H9 (cell line): ENCODE measurements at regions not wholly inside any gene's neighbourhood (a gene's known extent, or its start where the extent isn't known, plus 50 kb on each side); places are given as distances from the start of the nearest gene placed in this dataset.

Experiments
- DNase-seq: peaks from one replicate; pipeline ENCODE4 v3.0.0-alpha.2; 2017
- H2AFZ ChIP-seq: one replicate; pipeline ENCODE4 v1.6.1; 2013; ENCODE audit warnings: mild to moderate bottlenecking, low read length, control low read depth, moderate library complexity
- H2AK5ac ChIP-seq: 2 replicates; pipeline ENCODE4 v1.6.1; 2013; ENCODE audit warnings: low read length, control low read depth, mixed read lengths; ENCODE audit not compliant: insufficient read length
- H2BK120ac ChIP-seq: one replicate; pipeline ENCODE4 v1.6.1; 2013; ENCODE audit warnings: low read depth, mild to moderate bottlenecking, low read length, control low read depth, inconsistent platforms; ENCODE audit not compliant: poor library complexity, severe bottlenecking
- H2BK12ac ChIP-seq: 2 replicates; pipeline ENCODE4 v1.6.1; 2013; ENCODE audit warnings: low read length, control low read depth, mixed read lengths, low read depth; ENCODE audit not compliant: insufficient read length
- H2BK15ac ChIP-seq: 2 replicates; pipeline ENCODE4 v1.6.1; 2013; ENCODE audit warnings: low read depth, low read length, control low read depth
- H2BK20ac ChIP-seq: one replicate; pipeline ENCODE4 v1.6.1; 2013; ENCODE audit warnings: low read depth, mild to moderate bottlenecking, low read length, control low read depth, inconsistent platforms; ENCODE audit not compliant: poor library complexity, severe bottlenecking
- H2BK5ac ChIP-seq: 2 replicates; pipeline ENCODE4 v1.6.1; 2013; ENCODE audit warnings: low read length, control low read depth, mixed read lengths; ENCODE audit not compliant: insufficient read length
- H3K14ac ChIP-seq: 2 replicates; pipeline ENCODE4 v1.6.1; 2013; ENCODE audit warnings: low read length, control low read depth; ENCODE audit not compliant: insufficient read depth
- H3K18ac ChIP-seq: 2 replicates; pipeline ENCODE4 v1.6.1; 2013; ENCODE audit warnings: low read depth, mild to moderate bottlenecking, mixed read lengths, low read length, control low read depth; ENCODE audit not compliant: insufficient read length
- H3K23ac ChIP-seq: 2 replicates; pipeline ENCODE4 v1.6.1; 2013; ENCODE audit warnings: low read length, control low read depth, mixed read lengths, low read depth; ENCODE audit not compliant: insufficient read length
- H3K23me2 ChIP-seq: 2 replicates; pipeline ENCODE4 v1.6.1; 2013; ENCODE audit warnings: low read depth, mild to moderate bottlenecking, mixed read lengths, low read length, control low read depth; ENCODE audit not compliant: insufficient read length, poor library complexity, severe bottlenecking
- H3K27ac ChIP-seq: 2 replicates; pipeline ENCODE4 v1.5.1; 2013; ENCODE audit warnings: low read length, control low read depth, mixed read lengths, low read depth; ENCODE audit not compliant: insufficient read length
- H3K27me3 ChIP-seq: 2 replicates; pipeline ENCODE4 v1.6.1; 2013; ENCODE audit warnings: low read length, control low read depth, inconsistent platforms; ENCODE audit not compliant: insufficient read depth
- H3K4ac ChIP-seq: 2 replicates; pipeline ENCODE4 v1.6.1; 2013; ENCODE audit warnings: low read depth, mild to moderate bottlenecking, control low read depth, inconsistent platforms, low read length, moderate library complexity
- H3K4me1 ChIP-seq: 2 replicates; pipeline ENCODE4 v1.6.1; 2013; ENCODE audit warnings: low read length, control low read depth, inconsistent platforms; ENCODE audit not compliant: insufficient read depth
- H3K4me2 ChIP-seq: 2 replicates; pipeline ENCODE4 v1.6.1; 2013; ENCODE audit warnings: low read length, control low read depth, mixed read lengths; ENCODE audit not compliant: insufficient read length, insufficient read depth
- H3K56ac ChIP-seq: 2 replicates; pipeline ENCODE4 v1.6.1; 2013; ENCODE audit warnings: low read depth, mild to moderate bottlenecking, mixed read lengths, low read length, control low read depth; ENCODE audit not compliant: insufficient read length
- H3K79me1 ChIP-seq: 2 replicates; pipeline ENCODE4 v1.6.1; 2013; ENCODE audit warnings: low read depth, mild to moderate bottlenecking, moderate library complexity, low read length, control low read depth, inconsistent platforms; ENCODE audit not compliant: insufficient read depth, poor library complexity, severe bottlenecking
- H3K79me2 ChIP-seq: 2 replicates; pipeline ENCODE4 v1.6.1; 2013; ENCODE audit warnings: low read length, control low read depth, inconsistent platforms; ENCODE audit not compliant: insufficient read depth
- H3K9ac ChIP-seq: 2 replicates; pipeline ENCODE4 v1.6.1; 2013; ENCODE audit warnings: low read length, control low read depth, mixed read lengths; ENCODE audit not compliant: insufficient read length; ENCODE audit errors: extremely low read depth
- H3K9me3 ChIP-seq: one replicate; pipeline ENCODE4 v1.6.1; 2013; ENCODE audit warnings: low read depth, low read length, inconsistent platforms; ENCODE audit not compliant: control insufficient read depth
- H3T11ph ChIP-seq: one replicate; pipeline ENCODE4 v1.6.1; 2013; ENCODE audit warnings: mild to moderate bottlenecking, low read length, control low read depth, inconsistent platforms
- H4K20me1 ChIP-seq: one replicate; pipeline ENCODE4 v1.6.1; 2013; ENCODE audit not compliant: control insufficient read depth, insufficient read length, insufficient read depth
- H4K5ac ChIP-seq: 2 replicates; pipeline ENCODE4 v1.6.1; 2013; ENCODE audit warnings: low read depth, mild to moderate bottlenecking, mixed read lengths, low read length, control low read depth; ENCODE audit not compliant: insufficient read length
- H4K8ac ChIP-seq: replicated peaks from 2 replicates; pipeline ENCODE4 v1.6.1; 2013; ENCODE audit warnings: low read length, control low read depth, mixed read lengths, low read depth; ENCODE audit not compliant: insufficient read length
- H4K91ac ChIP-seq: 2 replicates; pipeline ENCODE4 v1.6.1; 2013; ENCODE audit warnings: low read depth, mild to moderate bottlenecking, moderate library complexity, mixed read lengths, low read length, control low read depth; ENCODE audit not compliant: insufficient read length
- H3K27ac Mint-ChIP-seq, 3 experiments: 2 replicates in 2 of 3; 3 replicates in 1 of 3; pipeline ENCODE4 v1.8.0; 2020 to 2021; ENCODE audit warnings: mixed read lengths in 3 of 3, mild to moderate bottlenecking in 1 of 3, moderate library complexity in 1 of 3
- H3K27me3 Mint-ChIP-seq: 2 replicates; pipeline ENCODE4 v1.8.0; 2021; ENCODE audit warnings: low read depth, mild to moderate bottlenecking, moderate library complexity, mixed read lengths
- H3K36me3 Mint-ChIP-seq, 3 experiments: 2 replicates in 2 of 3; 3 replicates in 1 of 3; pipeline ENCODE4 v1.8.0; 2020 to 2021; ENCODE audit warnings: low read depth in 3 of 3, mixed read lengths in 3 of 3; ENCODE audit not compliant: insufficient read depth in 1 of 3
- H3K4me1 Mint-ChIP-seq, 2 experiments: 2 replicates each; pipeline ENCODE4 v1.8.0; 2020; ENCODE audit warnings: mixed read lengths in 2 of 2
- H3K4me3 Mint-ChIP-seq, 2 experiments: 2 replicates in 1 of 2; 3 replicates in 1 of 2; pipeline ENCODE4 v1.8.0; 2020 to 2021; ENCODE audit warnings: mild to moderate bottlenecking in 2 of 2, mixed read lengths in 2 of 2, moderate library complexity in 1 of 2
- H3K9me3 Mint-ChIP-seq, 2 experiments: 2 replicates in 1 of 2; 3 replicates in 1 of 2; pipeline ENCODE4 v1.8.0; 2020; ENCODE audit warnings: mild to moderate bottlenecking in 2 of 2, mixed read lengths in 2 of 2, moderate library complexity in 1 of 2
- WGBS: extraction: QIAGEN DNeasy Blood & Tissue Kit; methylation state at CpG from one replicate; pipeline ENCODE4 v1.1.7; 2013; ENCODE audit warnings: missing lambda C conversion rate, low lambda C conversion rate, mixed read lengths; ENCODE audit not compliant: insufficient read length; ENCODE audit errors: extremely low coverage; 5-methylcytosine and 5-hydroxymethylcytosine counted together
- TF ChIP-seq, protein P1 (sequence below): fragments of 200-600 bp; sonication (generic); conservative IDR thresholded peaks from 3 replicates; pipeline ENCODE4 v1.8.0; 2021; ENCODE audit warnings: antibody characterized with exemption, mild to moderate bottlenecking

DNA sequence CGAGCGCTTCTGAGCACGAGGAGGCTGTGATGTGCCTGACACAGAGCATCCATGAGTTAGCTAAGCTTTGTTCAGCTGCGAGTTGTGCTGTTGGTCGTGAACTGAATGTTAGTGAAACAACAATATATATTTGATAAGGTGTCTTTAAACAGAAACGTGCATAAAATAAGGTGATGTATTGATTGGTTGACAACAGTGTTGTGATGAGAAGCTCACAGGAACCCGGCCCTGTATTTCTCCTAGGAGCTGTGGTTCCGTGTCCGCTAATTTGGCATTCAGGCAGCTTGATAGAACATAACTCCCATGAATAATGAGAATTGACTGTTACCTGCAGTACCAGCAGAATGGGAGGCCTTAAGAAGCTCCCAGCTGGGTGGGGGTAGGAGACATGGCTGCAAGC, 146.4 kb upstream of the MYCN start:
- no peak overlapping the region for H2BK120ac ChIP-seq
- H4K91ac ChIP-seq = no peak overlapping the region
- no peak for DNase-seq
- no peak overlapping the region for H2BK12ac ChIP-seq
- no peak overlapping the region for H3K18ac ChIP-seq
- TF ChIP-seq, protein P1, sequence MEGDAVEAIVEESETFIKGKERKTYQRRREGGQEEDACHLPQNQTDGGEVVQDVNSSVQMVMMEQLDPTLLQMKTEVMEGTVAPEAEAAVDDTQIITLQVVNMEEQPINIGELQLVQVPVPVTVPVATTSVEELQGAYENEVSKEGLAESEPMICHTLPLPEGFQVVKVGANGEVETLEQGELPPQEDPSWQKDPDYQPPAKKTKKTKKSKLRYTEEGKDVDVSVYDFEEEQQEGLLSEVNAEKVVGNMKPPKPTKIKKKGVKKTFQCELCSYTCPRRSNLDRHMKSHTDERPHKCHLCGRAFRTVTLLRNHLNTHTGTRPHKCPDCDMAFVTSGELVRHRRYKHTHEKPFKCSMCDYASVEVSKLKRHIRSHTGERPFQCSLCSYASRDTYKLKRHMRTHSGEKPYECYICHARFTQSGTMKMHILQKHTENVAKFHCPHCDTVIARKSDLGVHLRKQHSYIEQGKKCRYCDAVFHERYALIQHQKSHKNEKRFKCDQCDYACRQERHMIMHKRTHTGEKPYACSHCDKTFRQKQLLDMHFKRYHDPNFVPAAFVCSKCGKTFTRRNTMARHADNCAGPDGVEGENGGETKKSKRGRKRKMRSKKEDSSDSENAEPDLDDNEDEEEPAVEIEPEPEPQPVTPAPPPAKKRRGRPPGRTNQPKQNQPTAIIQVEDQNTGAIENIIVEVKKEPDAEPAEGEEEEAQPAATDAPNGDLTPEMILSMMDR = no peak
- no peaks in the 10 kb centered on the region for H3K23me2 ChIP-seq
- H2AFZ ChIP-seq = no peak overlapping the region
- H3K9me3 ChIP-seq = no peaks in the 10 kb centered on the region
- no peak overlapping the region for H3K27ac ChIP-seq
- no peak overlapping the region for H3K4me2 ChIP-seq
- H3K27me3 ChIP-seq = no peaks in the 10 kb centered on the region; the same call in 1 of the 2 replicates
- Mint-ChIP-seq H3K27me3 (no peaks in the 10 kb centered on the region; the same call in none of the 2 replicates), H3K36me3 (no peaks in the 10 kb centered on the region), H3K4me3 (no peak overlapping the region), H3K9me3 (no peaks in the 10 kb centered on the region), H3K27ac (no peak overlapping the region), H3K4me1 (peaks cover 7 to 9% of the 10 kb centered on the region in 2 experiments)
- H4K5ac ChIP-seq = no peak overlapping the region
- H2BK5ac ChIP-seq = no peak overlapping the region
- H4K20me1 ChIP-seq = no peaks in the 10 kb centered on the region
- H3K9ac ChIP-seq = no peak overlapping the region
- no peak overlapping the region for H4K8ac ChIP-seq
- WGBS = no CpG with 5 or more reads among the region's 9 CpGs
- no peak overlapping the region for H2BK15ac ChIP-seq
- no peaks in the 10 kb centered on the region for H3K79me2 ChIP-seq
- H2BK20ac ChIP-seq = no peak overlapping the region
- H3K79me1 ChIP-seq = no peaks in the 10 kb centered on the region
- H3K14ac ChIP-seq = no peak overlapping the region
- no peak overlapping the region for H2AK5ac ChIP-seq
- H3K4ac ChIP-seq = no peak overlapping the region
- no peak overlapping the region for H3K23ac ChIP-seq
- H3K56ac ChIP-seq = no peak overlapping the region
- no peaks in the 10 kb centered on the region for H3K4me1 ChIP-seq
- no peak overlapping the region for H3T11ph ChIP-seq
